Suprapubic skin (tissue), 4 donors: ENCODE measurements at regions not wholly inside any gene's neighbourhood (a gene's known extent, or its start where the extent isn't known, plus 50 kb on each side); places are given as distances from the start of the nearest gene placed in this dataset.

Source experiments
- CTCF ChIP-seq, 2 donors: fragments of 200-600 bp in 1 of 2; fragments of 450-650 bp in 1 of 2; sonication (generic) in 1 of 2; IDR thresholded peaks; one replicate each; pipeline ENCODE4 v1.5.1; 2016 to 2019; ENCODE audit warnings: antibody characterized with exemption in 2 of 2, mild to moderate bottlenecking in 1 of 2, moderate library complexity in 1 of 2
- POLR2A ChIP-seq, 2 donors: fragments of 450-650 bp; IDR thresholded peaks; one replicate each; pipeline ENCODE4 v1.6.1; 2017; ENCODE audit warnings: antibody characterized with exemption in 2 of 2, mild to moderate bottlenecking in 2 of 2, moderate library complexity in 2 of 2
- POLR2AphosphoS5 ChIP-seq, 3 donors: sonication (generic); formaldehyde crosslinking; IDR thresholded peaks; one replicate each; pipeline ENCODE4 v1.6.1; 2017; ENCODE audit warnings: antibody characterized with exemption in 3 of 3

GRCh38 chr10:125273023-125273422 lies 112.7 kb upstream of the CTBP2 start:
- TF ChIP-seq POLR2A (IDR thresholded peaks at IDR 0.05) (no peak), CTCF (IDR thresholded peaks at IDR 0.05) (no peak), POLR2AphosphoS5 (IDR thresholded peaks at IDR 0.05) (no peak)
